ELR (cell line): ENCODE measurements at regions not wholly inside any gene's neighbourhood (a gene's known extent, or its start where the extent isn't known, plus 50 kb on each side); places are given as distances from the start of the nearest gene placed in this dataset.

Experiments used
- DNase-seq: peaks from one replicate; pipeline ENCODE4 v3.0.0-alpha.2; 2015; ENCODE audit warnings: low read depth

- DNase-seq = no peak
These were observed 232.8 kb upstream of the DIO3 start for GRCh38 chr14:101328412-101329028.

GRCh38 chr14:101330416-101331140 lies 230.7 kb upstream of the DIO3 start:
- no peak for DNase-seq

GRCh38 chr14:101331141-101331525 lies 230.2 kb upstream of the DIO3 start:
- no peak for DNase-seq

- DNase-seq = no peak
These were observed 229.6 kb upstream of the DIO3 start for GRCh38 chr14:101331661-101332169.

- no peak for DNase-seq
These were observed 229.0 kb upstream of the DIO3 start for GRCh38 chr14:101332281-101332680.

GRCh38 chr14:101333335-101334280 lies 227.7 kb upstream of the DIO3 start:
- no peak for DNase-seq

- DNase-seq = no peak
These were observed 226.6 kb upstream of the DIO3 start for GRCh38 chr14:101334656-101335055.

GRCh38 chr14:101335061-101335661 lies 226.1 kb upstream of the DIO3 start:
- DNase-seq = no peak

GRCh38 chr14:101336183-101336582 lies 225.1 kb upstream of the DIO3 start:
- no peak for DNase-seq

- no peak for DNase-seq
These were observed 224.2 kb upstream of the DIO3 start for GRCh38 chr14:101337053-101337452.

GRCh38 chr14:101340556-101340955 lies 220.7 kb upstream of the DIO3 start:
- DNase-seq = no peak

GRCh38 chr14:101347893-101348777 lies 213.2 kb upstream of the DIO3 start:
- DNase-seq = no peak

GRCh38 chr14:101349108-101349507 lies 212.2 kb upstream of the DIO3 start:
- DNase-seq = no peak

- DNase-seq = no peak
These were observed 211.3 kb upstream of the DIO3 start for GRCh38 chr14:101350021-101350420.

GRCh38 chr14:101350691-101351090 lies 210.6 kb upstream of the DIO3 start:
- DNase-seq = no peak

- DNase-seq = no peak
These were observed 210.1 kb upstream of the DIO3 start for GRCh38 chr14:101351146-101351545.

- no peak for DNase-seq
These were observed 209.5 kb upstream of the DIO3 start for GRCh38 chr14:101351769-101352168.

- DNase-seq = no peak
These were observed 208.7 kb upstream of the DIO3 start for GRCh38 chr14:101352567-101352966.

GRCh38 chr14:101353422-101353821 lies 207.9 kb upstream of the DIO3 start:
- DNase-seq = no peak

- DNase-seq = no peak
These were observed 206.6 kb upstream of the DIO3 start for GRCh38 chr14:101354726-101355125.

GRCh38 chr14:101355284-101355683 lies 206.0 kb upstream of the DIO3 start:
- DNase-seq = no peak
